SK-N-SH (cell line): ENCODE measurements at regions not wholly inside any gene's neighbourhood (a gene's known extent, or its start where the extent isn't known, plus 50 kb on each side); places are given as distances from the start of the nearest gene placed in this dataset.
"Not testable (repeated sequence)": the region's sequence is repeated elsewhere in the genome, so short reads cannot be mapped to it uniquely, and the experiment has no call there.

ENCODE experiments used
- CTCF ChIA-PET: fragments of 300-600, 350-600 bp; formaldehyde crosslinking; extraction: SDS; loops from one replicate; lab custom pipeline; 2021; lab: Yijun Ruan, JAX
- POLR2A ChIA-PET: fragments of 350-600 bp; sonication (Branson Sonifier 250); formaldehyde crosslinking; extraction: SDS; loops from one replicate; lab custom pipeline; 2020; ENCODE audit warnings: antibody characterized with exemption, inconsistent platforms; lab: Yijun Ruan, JAX
- DNase-seq: peaks from one replicate; pipeline ENCODE4 v3.0.0; 2012
- H2AFZ ChIP-seq: fragments of 200-600 bp; sonication (generic); 2 replicates; pipeline ENCODE4 v1.8.1; 2016; ENCODE audit warnings: antibody characterized with exemption, mild to moderate bottlenecking, low read depth
- H3F3A ChIP-seq: fragments of 200-600 bp; sonication (generic); replicated peaks from 2 replicates; pipeline ENCODE3; 2016; ENCODE audit warnings: antibody characterized with exemption, mild to moderate bottlenecking; ENCODE audit not compliant: insufficient read depth
- H3K27ac ChIP-seq, 2 experiments: fragments of 200-500 bp in 1 of 2; fragments of 200-600 bp in 1 of 2; sonication (Bioruptor generic) in 1 of 2; sonication (generic), shearing (Covaris generic) in 1 of 2; 2 replicates each; pipeline versions ENCODE4 v1.5.1 to v1.6.1; 2014 to 2016; ENCODE audit warnings: low read depth in 2 of 2, inconsistent platforms in 1 of 2, low read length in 1 of 2, mild to moderate bottlenecking in 1 of 2, mixed read lengths in 1 of 2
- H3K27me3 ChIP-seq: fragments of 200-600 bp; sonication (generic), shearing (Covaris generic); 2 replicates; pipeline ENCODE4 v1.6.1; 2016; ENCODE audit warnings: mixed run types; ENCODE audit not compliant: insufficient read depth
- H3K36me3 ChIP-seq, 2 experiments: fragments of 200-500 bp in 1 of 2; fragments of 200-600 bp in 1 of 2; sonication (Bioruptor generic) in 1 of 2; sonication (generic) in 1 of 2; replicated peaks in 1 of 2; 2 replicates each; pipeline versions ENCODE3 to v1.5.1; 2014 to 2016; ENCODE audit warnings: low read length in 1 of 2, mild to moderate bottlenecking in 1 of 2; ENCODE audit not compliant: insufficient read depth in 2 of 2, control insufficient read depth in 1 of 2
- H3K4me1 ChIP-seq, 2 experiments: fragments of 200-500 bp in 1 of 2; fragments of 200-600 bp in 1 of 2; sonication (Bioruptor generic) in 1 of 2; sonication (generic), shearing (Covaris generic) in 1 of 2; 2 replicates each; pipeline versions ENCODE4 v1.5.1 to v1.6.1; 2014 to 2016; ENCODE audit warnings: low read depth in 1 of 2, low read length in 1 of 2, mixed run types in 1 of 2; ENCODE audit not compliant: insufficient read depth in 2 of 2, control insufficient read depth in 1 of 2
- H3K4me2 ChIP-seq: fragments of 200-600 bp; sonication (generic), shearing (Covaris generic); 2 replicates; pipeline ENCODE4 v1.6.1; 2017; ENCODE audit warnings: mixed run types
- H3K4me3 ChIP-seq, 2 experiments: fragments of 200-500 bp in 1 of 2; fragments of 200-600 bp in 1 of 2; sonication (Bioruptor generic) in 1 of 2; sonication (generic), shearing (Covaris generic) in 1 of 2; 2 replicates each; pipeline versions ENCODE4 v1.5.1 to v1.8.1; 2014 to 2016; ENCODE audit warnings: low read depth in 2 of 2, inconsistent platforms in 1 of 2, low read length in 1 of 2, mild to moderate bottlenecking in 1 of 2, mixed read lengths in 1 of 2, moderate library complexity in 1 of 2
- H3K79me2 ChIP-seq: fragments of 200-600 bp; sonication (generic); 2 replicates; pipeline ENCODE4 v1.8.1; 2017; ENCODE audit warnings: mild to moderate bottlenecking; ENCODE audit not compliant: insufficient read depth
- H3K9ac ChIP-seq: fragments of 200-600 bp; sonication (generic); 2 replicates; pipeline ENCODE4 v1.6.1; 2017; ENCODE audit warnings: mixed run types
- H3K9me2 ChIP-seq: fragments of 200-600 bp; sonication (generic); 2 replicates; pipeline ENCODE4 v1.6.1; 2017; ENCODE audit warnings: mixed run types
- H3K9me3 ChIP-seq: fragments of 200-600 bp; sonication (generic); 2 replicates; pipeline ENCODE4 v1.6.1; 2017; ENCODE audit warnings: mixed run types, mild to moderate bottlenecking, moderate library complexity
- H4K20me1 ChIP-seq: fragments of 200-600 bp; sonication (generic); 2 replicates; pipeline ENCODE4 v1.6.1; 2017; ENCODE audit warnings: mild to moderate bottlenecking, mixed run types; ENCODE audit not compliant: insufficient read depth
- FOXJ3 ChIP-seq: sonication (generic); formaldehyde crosslinking; IDR thresholded peaks from 2 replicates; pipeline ENCODE4 v1.5.1; 2020; ENCODE audit warnings: mild to moderate bottlenecking, missing genetic modification reagents
- GABPA ChIP-seq: IDR thresholded peaks from 2 replicates; pipeline ENCODE4 v1.4.0; 2012; ENCODE audit warnings: low read depth, mild to moderate bottlenecking
- GATA2 ChIP-seq: sonication (generic); formaldehyde crosslinking; IDR thresholded peaks from 2 replicates; pipeline ENCODE4 v1.5.0; 2020; ENCODE audit warnings: mild to moderate bottlenecking, missing genetic modification reagents
- IRF3 ChIP-seq: fragments of 150-350 bp; IDR thresholded peaks from 2 replicates; pipeline ENCODE4 v1.6.1; 2016; ENCODE audit warnings: mild to moderate bottlenecking, low read depth, low read length
- MAX ChIP-seq: IDR thresholded peaks from 2 replicates; pipeline ENCODE4 v1.4.0; 2012; ENCODE audit warnings: low read depth
- MEF2A ChIP-seq: IDR thresholded peaks from 2 replicates; pipeline ENCODE4 v1.4.0; 2012; ENCODE audit warnings: low read depth, borderline replicate concordance
- POLR2AphosphoS5 ChIP-seq: IDR thresholded peaks from 2 replicates; pipeline ENCODE4 v1.6.1; 2012; ENCODE audit warnings: low read depth, low read length
- TAF1 ChIP-seq: IDR thresholded peaks from 2 replicates; pipeline ENCODE4 v1.6.1; 2012; ENCODE audit warnings: low read depth, mild to moderate bottlenecking, low read length, moderate library complexity, borderline replicate concordance
- USF2 ChIP-seq: fragments of 150-350 bp; IDR thresholded peaks from 2 replicates; pipeline ENCODE4 v1.6.1; 2017; ENCODE audit warnings: antibody characterized with exemption, low read length, low read depth, borderline replicate concordance
- WGBS: methylation state at CpG from one replicate; pipeline ENCODE4 v1.1.6; 2017; ENCODE audit warnings: low lambda C conversion rate; 5-methylcytosine and 5-hydroxymethylcytosine counted together

- Histone ChIP-seq H3K4me2 (no peak overlapping the region), H3K27me3 (no peaks in the 10 kb centered on the region), H3K9ac (no peak overlapping the region), H3K9me2 (no peaks in the 10 kb centered on the region), H3K4me1 (no peaks in the 10 kb centered on the region), H3F3A (no peaks in the 10 kb centered on the region), H4K20me1 (no peaks in the 10 kb centered on the region), H3K79me2 (no peaks in the 10 kb centered on the region), H3K9me3 (no peaks in the 10 kb centered on the region), H3K27ac (no peak overlapping the region), H2AFZ (no peak overlapping the region), H3K4me3 (no peak overlapping the region), H3K36me3 (no peaks in the 10 kb centered on the region)
- 48% methylated on average over 1 of the region's 1 CpG for WGBS
- ChIA-PET CTCF (no interaction called here), POLR2A (no interaction called here)
- no peak for DNase-seq
- TF ChIP-seq MAX (no peak), GATA2 (CRISPR knock-in tag) (no peak)
Measured at GRCh38 chr4:127335732-127336131, 297.0 kb upstream of the INTU start.

- H4K20me1 ChIP-seq, H2AFZ ChIP-seq, H3K4me3 ChIP-seq, POLR2A ChIA-PET, H3K4me2 ChIP-seq, H3K79me2 ChIP-seq, H3K9me3 ChIP-seq, CTCF ChIA-PET, H3K9ac ChIP-seq, DNase-seq, H3K9me2 ChIP-seq, H3K27ac ChIP-seq, H3K36me3 ChIP-seq, H3F3A ChIP-seq, H3K27me3 ChIP-seq, H3K4me1 ChIP-seq: not testable (repeated sequence)
- WGBS = 26% methylated on average over 3 of the region's 3 CpGs
Measured at GRCh38 chr4:127343123-127343522, 289.6 kb upstream of the INTU start.

GRCh38 chr4:127344071-127344470 lies 288.7 kb upstream of the INTU start:
- no peaks in the 10 kb centered on the region for H3K9me3 ChIP-seq
- POLR2A ChIA-PET = no interaction called here
- no peaks in the 10 kb centered on the region for H3F3A ChIP-seq
- no peak overlapping the region for H3K27ac ChIP-seq
- WGBS = 40% methylated on average over 3 of the region's 3 CpGs
- H3K4me1 ChIP-seq = no peaks in the 10 kb centered on the region
- no peak overlapping the region for H3K4me2 ChIP-seq
- H3K4me3 ChIP-seq = no peak overlapping the region
- DNase-seq = no peak
- H4K20me1 ChIP-seq = no peaks in the 10 kb centered on the region
- H3K9ac ChIP-seq = no peak overlapping the region
- H3K9me2 ChIP-seq = no peaks in the 10 kb centered on the region
- H2AFZ ChIP-seq = no peak overlapping the region
- H3K79me2 ChIP-seq = no peaks in the 10 kb centered on the region
- CTCF ChIA-PET = no interaction called here
- no peak for TF ChIP-seq USF2
- TF ChIP-seq POLR2AphosphoS5 = no peak
- no peaks in the 10 kb centered on the region for H3K27me3 ChIP-seq
- H3K36me3 ChIP-seq = no peaks in the 10 kb centered on the region

GRCh38 chr4:127347936-127348335 lies 284.8 kb upstream of the INTU start:
- no peak for DNase-seq
- H3K4me1 ChIP-seq = no peaks in the 10 kb centered on the region
- H3K27ac ChIP-seq = no peak overlapping the region
- no peaks in the 10 kb centered on the region for H3K9me3 ChIP-seq
- no peak overlapping the region for H2AFZ ChIP-seq
- CTCF ChIA-PET = no interaction called here
- POLR2A ChIA-PET = no interaction called here
- no peak overlapping the region for H3K9ac ChIP-seq
- no peaks in the 10 kb centered on the region for H4K20me1 ChIP-seq
- no peak for TF ChIP-seq TAF1
- no peak for TF ChIP-seq MEF2A
- no peak for TF ChIP-seq GABPA
- no peak for TF ChIP-seq IRF3
- no peak for TF ChIP-seq FOXJ3 (CRISPR knock-in tag)
- 51% methylated on average over 2 of the region's 2 CpGs for WGBS
- no peak overlapping the region for H3K4me2 ChIP-seq
- no peaks in the 10 kb centered on the region for H3K36me3 ChIP-seq
- H3F3A ChIP-seq = no peaks in the 10 kb centered on the region
- H3K9me2 ChIP-seq = no peaks in the 10 kb centered on the region
- no peaks in the 10 kb centered on the region for H3K79me2 ChIP-seq
- no peaks in the 10 kb centered on the region for H3K27me3 ChIP-seq
- H3K4me3 ChIP-seq = no peak overlapping the region
